Uterus (tissue), 3 donors: ENCODE measurements at regions not wholly inside any gene's neighbourhood (a gene's known extent, or its start where the extent isn't known, plus 50 kb on each side); places are given as distances from the start of the nearest gene placed in this dataset.

Experiments used
- DNase-seq, 2 donors: peaks; one replicate each; pipeline ENCODE4 v3.0.0-alpha.2; 2019 to 2020
- H3K27ac ChIP-seq, 2 donors: fragments of 200-600 bp; sonication (generic); 1 replicate in 1 of 2; 2 replicates in 1 of 2; pipeline ENCODE4 v1.5.1; 2016 to 2018
- H3K27me3 ChIP-seq, 2 donors: fragments of 200-600 bp; sonication (generic); one replicate each; pipeline ENCODE4 v1.5.1; 2018 to 2019; ENCODE audit warnings: control low read depth in 1 of 2
- H3K36me3 ChIP-seq, 2 donors: fragments of 200-600 bp; sonication (generic); one replicate each; pipeline ENCODE4 v1.5.1; 2019; ENCODE audit warnings: control low read depth in 1 of 2
- H3K4me1 ChIP-seq, 2 donors: fragments of 200-600 bp; sonication (generic); one replicate each; pipeline ENCODE4 v1.5.1; 2018 to 2019; ENCODE audit warnings: control low read depth in 1 of 2
- H3K4me3 ChIP-seq, 2 donors: fragments of 200-600 bp; sonication (generic); 1 replicate in 1 of 2; 2 replicates in 1 of 2; pipeline ENCODE4 v1.5.1; 2018 to 2019; ENCODE audit warnings: mild to moderate bottlenecking in 1 of 2
- H3K9me3 ChIP-seq, 2 donors: fragments of 200-600 bp; sonication (generic); one replicate each; pipeline ENCODE4 v1.5.1; 2019; ENCODE audit warnings: control low read depth in 1 of 2
- CTCF ChIP-seq, 4 experiments: fragments of 200-600 bp in 2 of 4; fragments of 450-650 bp in 2 of 4; sonication (generic) in 2 of 4; IDR thresholded peaks; one replicate each; pipeline ENCODE4 v1.5.1; 2016 to 2019; ENCODE audit warnings: antibody characterized with exemption in 4 of 4, mild to moderate bottlenecking in 2 of 4, moderate library complexity in 1 of 4
- POLR2A ChIP-seq, 2 donors: fragments of 450-650 bp; IDR thresholded peaks; one replicate each; pipeline ENCODE4 v1.6.1; 2016; ENCODE audit warnings: antibody characterized with exemption in 2 of 2, mild to moderate bottlenecking in 1 of 2, moderate library complexity in 1 of 2
- intact Hi-C: fragments of 100-400 bp; cut with DNase I; formaldehyde crosslinking; loops from one replicate; pipeline ENCODE4 v1.15.1; 2023; ENCODE audit warnings: low total_unique reads
- donor health status: DM: yes; HTN: yes; CAD: no.

GRCh38 chr2:183521911-183522310 is 397.7 kb downstream of the NUP35 start:
- TF ChIP-seq CTCF (IDR thresholded peaks at IDR 0.05) (no peak), POLR2A (IDR thresholded peaks at IDR 0.05) (no peak)
- no peak overlapping the region for H3K4me3 ChIP-seq
- no peaks in the 10 kb centered on the region for H3K27me3 ChIP-seq
- no peak for DNase-seq
- no peak overlapping the region for H3K27ac ChIP-seq
- no peaks in the 10 kb centered on the region for H3K36me3 ChIP-seq
- intact Hi-C loops, result no loop called here
- no peaks in the 10 kb centered on the region for H3K4me1 ChIP-seq
- H3K9me3 ChIP-seq, result no peaks in the 10 kb centered on the region

- Histone ChIP-seq H3K4me3 (no peak overlapping the region), H3K27me3 (no peaks in the 10 kb centered on the region), H3K27ac (no peak overlapping the region), H3K4me1 (no peaks in the 10 kb centered on the region), H3K36me3 (no peaks in the 10 kb centered on the region), H3K9me3 (no peaks in the 10 kb centered on the region)
- intact Hi-C loops, result no loop called here
- TF ChIP-seq POLR2A (IDR thresholded peaks at IDR 0.05), result no peak
- TF ChIP-seq CTCF (IDR thresholded peaks at IDR 0.05), result no peak
- DNase-seq, result no peak
Measured at GRCh38 chr2:183522489-183523266, 398.4 kb downstream of the NUP35 start.

GRCh38 chr2:183530333-183530901 is 406.2 kb downstream of the NUP35 start:
- intact Hi-C loops, result no loop called here
- H3K4me3 ChIP-seq, result no peak overlapping the region
- no peak overlapping the region for H3K27ac ChIP-seq
- no peaks in the 10 kb centered on the region for H3K9me3 ChIP-seq
- no peaks in the 10 kb centered on the region for H3K4me1 ChIP-seq
- DNase-seq, result no peak
- no peak for TF ChIP-seq POLR2A (IDR thresholded peaks at IDR 0.05)
- no peak for TF ChIP-seq CTCF (IDR thresholded peaks at IDR 0.05)
- H3K36me3 ChIP-seq, result no peaks in the 10 kb centered on the region
- no peaks in the 10 kb centered on the region for H3K27me3 ChIP-seq

- no peaks in the 10 kb centered on the region for H3K27me3 ChIP-seq
- no peak for DNase-seq
- H3K36me3 ChIP-seq, result no peaks in the 10 kb centered on the region
- no peaks in the 10 kb centered on the region for H3K4me1 ChIP-seq
- no peaks in the 10 kb centered on the region for H3K9me3 ChIP-seq
- TF ChIP-seq POLR2A (IDR thresholded peaks at IDR 0.05) (no peak), CTCF (IDR thresholded peaks at IDR 0.05) (no peak)
- intact Hi-C loops, result no loop called here
- no peak overlapping the region for H3K27ac ChIP-seq
- no peak overlapping the region for H3K4me3 ChIP-seq
Measured at GRCh38 chr2:183532514-183532913, 408.3 kb downstream of the NUP35 start.

- Histone ChIP-seq H3K4me3 (no peak overlapping the region), H3K27ac (no peak overlapping the region), H3K36me3 (no peaks in the 10 kb centered on the region), H3K27me3 (no peaks in the 10 kb centered on the region), H3K4me1 (no peaks in the 10 kb centered on the region), H3K9me3 (no peaks in the 10 kb centered on the region)
- TF ChIP-seq CTCF (IDR thresholded peaks at IDR 0.05), result no peak
- no peak for TF ChIP-seq POLR2A (IDR thresholded peaks at IDR 0.05)
- intact Hi-C loops, result no loop called here
- no peak for DNase-seq
Measured at GRCh38 chr2:183533021-183533420, 408.8 kb downstream of the NUP35 start.
